MM.1S (cell line): ENCODE measurements at regions not wholly inside any gene's neighbourhood (a gene's known extent, or its start where the extent isn't known, plus 50 kb on each side); places are given as distances from the start of the nearest gene placed in this dataset.

Experiments
- EZH2 ChIP-seq: fragments of 300-600 bp; sonication (generic); optimal IDR thresholded peaks from 2 replicates; pipeline ENCODE3; 2017; ENCODE audit warnings: low read depth, mild to moderate bottlenecking, antibody characterized with exemption, low read length, mixed read lengths
- TF ChIP-seq, protein P1 (sequence below): fragments of 300-600 bp; sonication (generic); IDR thresholded peaks from 2 replicates; pipeline ENCODE4 v1.5.1; 2016; ENCODE audit warnings: antibody characterized with exemption, low read length, mixed read lengths

GRCh38 chr7:81112731-81113130, 193.9 kb upstream of the SEMA3C start:
- TF ChIP-seq, protein P1, sequence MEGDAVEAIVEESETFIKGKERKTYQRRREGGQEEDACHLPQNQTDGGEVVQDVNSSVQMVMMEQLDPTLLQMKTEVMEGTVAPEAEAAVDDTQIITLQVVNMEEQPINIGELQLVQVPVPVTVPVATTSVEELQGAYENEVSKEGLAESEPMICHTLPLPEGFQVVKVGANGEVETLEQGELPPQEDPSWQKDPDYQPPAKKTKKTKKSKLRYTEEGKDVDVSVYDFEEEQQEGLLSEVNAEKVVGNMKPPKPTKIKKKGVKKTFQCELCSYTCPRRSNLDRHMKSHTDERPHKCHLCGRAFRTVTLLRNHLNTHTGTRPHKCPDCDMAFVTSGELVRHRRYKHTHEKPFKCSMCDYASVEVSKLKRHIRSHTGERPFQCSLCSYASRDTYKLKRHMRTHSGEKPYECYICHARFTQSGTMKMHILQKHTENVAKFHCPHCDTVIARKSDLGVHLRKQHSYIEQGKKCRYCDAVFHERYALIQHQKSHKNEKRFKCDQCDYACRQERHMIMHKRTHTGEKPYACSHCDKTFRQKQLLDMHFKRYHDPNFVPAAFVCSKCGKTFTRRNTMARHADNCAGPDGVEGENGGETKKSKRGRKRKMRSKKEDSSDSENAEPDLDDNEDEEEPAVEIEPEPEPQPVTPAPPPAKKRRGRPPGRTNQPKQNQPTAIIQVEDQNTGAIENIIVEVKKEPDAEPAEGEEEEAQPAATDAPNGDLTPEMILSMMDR = no peak
- no peak for TF ChIP-seq EZH2
